NCI-H524 (cell line): ENCODE measurements at regions not wholly inside any gene's neighbourhood (a gene's known extent, or its start where the extent isn't known, plus 50 kb on each side); places are given as distances from the start of the nearest gene placed in this dataset.
"Not testable (repeated sequence)": the region's sequence is repeated elsewhere in the genome, so short reads cannot be mapped to it uniquely, and the experiment has no call there.

Source experiments
- DNase-seq, 2 experiments: peaks; one replicate each; lab custom pipeline; 2025; lab: John Stamatoyannopoulos, UW

GRCh38 chr16:85441189-85441889, 171.8 kb upstream of the GSE1 start:
- no peak for DNase-seq

DNA sequence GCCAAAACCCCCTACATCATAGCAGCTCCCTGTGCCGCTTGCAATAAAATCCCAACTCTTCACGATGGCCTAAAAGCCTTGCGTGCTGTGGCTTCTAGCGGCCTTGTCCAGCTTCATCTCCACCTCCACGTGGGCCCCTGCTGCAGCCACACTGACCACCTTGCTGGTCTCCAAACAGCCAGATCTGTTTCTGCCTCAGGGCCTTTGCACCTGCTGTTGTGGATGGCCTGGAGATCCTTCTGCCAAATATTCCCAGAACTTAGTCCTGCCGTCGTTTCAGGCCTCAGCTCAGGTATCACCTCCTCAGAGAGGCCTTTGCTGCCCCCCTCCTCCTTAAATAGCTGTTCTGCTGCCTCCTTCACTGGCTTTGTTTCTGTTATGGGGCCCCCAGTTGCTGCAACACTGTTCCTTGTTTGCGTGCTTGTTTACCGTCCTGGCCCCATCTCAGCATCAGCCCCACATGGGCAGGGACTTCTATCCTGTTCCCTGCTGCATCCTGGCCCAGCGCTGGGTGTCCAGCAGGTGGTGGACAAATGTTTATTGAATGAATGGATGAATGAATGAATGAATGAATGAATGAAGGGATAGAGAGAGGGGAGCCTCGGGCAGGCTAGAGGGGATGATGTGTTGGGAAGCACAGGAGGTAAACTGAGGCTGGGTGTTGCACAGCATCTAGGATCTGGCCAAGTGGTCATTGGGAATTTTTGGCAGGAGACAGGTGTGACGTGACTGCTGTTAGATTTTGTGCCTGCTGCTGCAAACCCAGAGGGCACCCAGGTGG, 171.0 kb upstream of the GSE1 start:
- DNase-seq = no peak

GRCh38 chr16:85443116-85443515, 170.0 kb upstream of the GSE1 start:
- DNase-seq = no peak

DNA sequence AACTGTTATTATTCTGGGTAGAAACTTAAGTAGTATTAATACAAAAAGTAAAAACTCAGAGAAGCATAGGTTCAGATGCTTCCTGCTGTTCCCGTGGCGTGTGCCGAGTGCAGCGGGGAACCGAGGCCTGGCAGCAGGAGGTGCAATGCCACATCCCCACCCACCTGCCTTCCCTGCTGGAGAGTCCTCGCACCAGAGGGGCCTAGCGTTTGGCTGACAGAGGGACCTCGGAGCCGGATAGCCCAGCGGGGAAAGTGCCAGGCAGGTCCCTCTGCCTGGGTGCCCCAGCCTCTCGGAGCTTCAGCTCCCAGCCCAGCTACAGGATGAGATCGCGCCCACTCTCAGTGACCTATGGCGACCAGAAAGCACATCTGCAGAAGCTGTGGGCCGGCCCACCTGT, 169.6 kb upstream of the GSE1 start:
- DNase-seq = no peak

DNA sequence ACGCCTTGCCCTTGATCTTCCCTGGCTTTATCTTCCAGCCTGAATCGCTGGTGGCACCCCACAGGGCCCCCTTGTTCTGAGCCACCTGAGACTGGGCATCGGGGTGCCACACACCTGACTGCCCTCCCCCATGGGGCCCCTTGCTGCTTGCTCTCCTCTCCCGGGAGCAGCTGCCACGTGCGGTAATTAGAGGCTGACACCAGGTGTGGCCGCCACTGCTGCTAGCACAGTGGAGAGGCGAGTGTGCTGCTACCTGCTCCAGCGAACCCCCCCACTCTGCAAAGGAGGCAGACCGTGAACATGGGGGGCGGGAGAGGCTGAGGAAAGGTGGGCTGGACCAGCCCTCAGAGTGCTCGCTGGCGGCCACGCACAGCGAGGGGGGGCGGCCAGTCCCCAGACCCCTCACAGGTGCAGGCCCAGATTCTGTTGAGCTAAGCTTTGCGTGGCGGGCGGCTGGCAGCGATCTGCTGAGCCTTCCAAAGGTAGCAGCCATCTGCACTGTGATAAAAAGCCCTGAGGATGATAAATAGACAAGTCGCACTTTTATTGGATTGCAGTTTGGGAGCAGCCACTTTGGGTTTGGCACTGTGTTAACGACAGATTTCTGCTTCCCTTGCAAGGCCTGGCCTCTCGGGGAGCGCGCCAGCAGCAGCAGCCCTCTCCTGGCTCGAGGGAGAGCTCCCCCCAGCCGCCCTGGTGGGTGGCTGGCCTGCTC, 167.9 kb upstream of the GSE1 start:
- peak; percentile 86 to 95 for DNase-seq

DNA sequence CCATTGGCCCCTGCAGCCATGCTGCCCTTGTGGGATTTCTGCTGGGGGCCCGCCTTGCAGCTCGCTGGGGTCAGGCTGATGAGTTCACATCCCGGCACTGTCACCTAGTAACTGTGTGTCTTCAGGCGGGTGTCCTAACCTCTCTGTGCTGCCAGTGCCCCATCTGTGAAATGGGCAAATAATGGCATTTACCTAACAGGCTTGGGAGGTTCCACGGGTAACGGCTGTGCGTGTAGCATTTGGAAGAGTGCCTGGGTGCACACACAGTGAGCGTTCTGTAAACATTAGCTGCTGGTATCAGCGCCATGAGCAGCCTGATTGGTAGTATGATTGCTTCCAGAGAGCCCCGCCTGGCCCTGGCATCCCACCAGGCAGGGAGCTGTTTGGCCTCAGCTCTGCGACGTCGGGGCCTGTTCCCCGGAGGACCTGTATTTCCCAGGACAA, 167.3 kb upstream of the GSE1 start:
- DNase-seq = no peak

GRCh38 chr16:85446951-85447692, 166.0 kb upstream of the GSE1 start:
- peak; percentile 87 to 91 for DNase-seq

DNA sequence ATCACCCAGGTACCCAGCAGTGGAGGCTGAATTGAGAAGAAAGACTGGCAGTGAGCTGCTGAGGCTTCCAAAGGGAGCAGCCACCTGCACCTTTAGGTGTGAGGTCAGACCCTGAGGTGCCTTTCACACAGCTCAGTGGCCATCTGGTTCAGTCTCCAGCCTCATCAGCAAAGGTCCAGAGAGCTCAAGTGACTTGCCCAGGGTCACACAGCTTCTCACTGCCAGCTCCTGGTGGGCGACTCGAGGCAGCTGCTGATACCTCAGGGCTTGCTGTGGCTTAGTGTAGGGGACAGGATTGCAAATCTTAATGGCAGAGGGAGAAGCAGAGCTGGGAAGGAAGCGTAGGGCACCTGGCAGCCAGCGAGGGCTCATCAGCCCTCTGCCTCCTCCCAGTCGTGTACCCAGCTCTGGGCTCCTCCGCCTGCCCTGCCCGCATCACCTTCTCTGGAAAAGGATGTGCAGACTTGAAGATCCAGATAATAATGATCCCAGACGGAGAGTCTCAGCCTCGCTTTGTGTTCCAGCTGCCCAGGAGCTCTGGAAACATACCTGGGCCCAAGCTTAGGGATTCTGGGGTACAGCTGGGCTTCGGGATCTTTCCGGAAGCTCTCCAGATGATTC, 165.3 kb upstream of the GSE1 start:
- DNase-seq = peak in 1 of 2 experiments; percentile 72

- DNase-seq = peak; percentile 94 to 97
Measured at GRCh38 chr16:85448557-85449190, 164.4 kb upstream of the GSE1 start.

GRCh38 chr16:85449191-85449884, 163.8 kb upstream of the GSE1 start:
- DNase-seq = no peak

GRCh38 chr16:85449885-85450245, 163.3 kb upstream of the GSE1 start:
- no peak for DNase-seq

- not testable (repeated sequence) for DNase-seq
Measured at GRCh38 chr16:85451142-85451541, 162.0 kb upstream of the GSE1 start.

DNA sequence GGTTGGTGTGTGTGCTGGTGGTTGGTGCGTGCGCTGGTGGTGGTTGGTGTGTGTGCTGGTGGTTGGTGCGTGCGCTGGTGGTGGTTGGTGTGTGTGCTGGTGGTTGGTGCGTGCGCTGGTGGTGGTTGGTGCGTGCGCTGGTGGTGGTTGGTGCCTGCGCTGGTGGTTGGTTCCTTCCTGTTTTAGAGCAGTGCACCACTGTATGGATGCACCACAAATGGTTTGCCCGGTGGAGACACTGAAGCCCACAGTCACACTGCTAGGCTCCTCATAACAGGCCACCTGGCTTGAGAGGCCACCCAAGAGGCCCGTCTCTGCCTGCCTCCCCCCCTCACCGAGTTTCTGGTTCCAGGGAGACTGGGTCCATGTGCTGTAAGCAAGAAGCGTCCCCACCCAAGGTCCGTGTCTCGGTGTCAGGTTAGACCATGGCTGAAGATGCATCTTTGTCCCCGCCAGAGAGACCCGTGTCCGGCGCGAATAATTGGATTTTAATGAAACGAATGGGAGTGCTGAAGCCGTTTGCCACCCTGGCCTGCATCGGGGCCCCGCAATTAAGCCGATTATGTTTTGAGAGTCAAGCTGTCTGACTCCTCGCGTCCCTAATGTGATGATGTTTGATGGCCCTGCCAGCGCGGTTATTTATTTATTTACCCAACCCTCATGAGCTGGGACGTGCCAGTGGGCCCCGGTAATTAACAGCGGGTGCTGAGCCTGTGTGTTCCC, 161.3 kb upstream of the GSE1 start:
- DNase-seq = peak; percentile 98

- no peak for DNase-seq
Measured at GRCh38 chr16:85452364-85453193, 160.5 kb upstream of the GSE1 start.

DNA sequence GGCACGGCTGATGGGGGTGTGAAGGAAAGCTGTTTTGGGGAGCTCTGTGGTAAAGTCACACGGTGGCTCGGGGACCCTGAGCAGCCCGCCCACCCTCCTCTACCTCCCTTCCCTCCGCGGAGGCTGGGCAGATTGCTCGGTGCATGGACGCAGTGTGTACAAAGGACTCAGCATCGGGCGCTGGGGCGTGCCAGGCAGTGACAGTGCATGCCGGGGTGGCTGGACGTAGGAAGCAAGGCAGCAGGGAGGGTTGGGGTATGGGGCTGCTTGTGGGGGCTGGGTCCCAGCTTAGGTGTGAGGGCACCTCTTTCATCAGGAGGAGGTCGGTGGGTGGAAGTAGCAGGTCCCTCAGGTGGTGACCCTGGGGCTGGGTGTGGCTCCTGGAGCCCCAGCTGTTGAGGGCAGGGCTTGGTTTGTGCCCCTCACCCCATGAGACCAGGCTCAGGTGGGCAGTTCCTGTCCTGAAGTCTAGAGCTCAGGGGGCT, 159.9 kb upstream of the GSE1 start:
- no peak for DNase-seq

DNA sequence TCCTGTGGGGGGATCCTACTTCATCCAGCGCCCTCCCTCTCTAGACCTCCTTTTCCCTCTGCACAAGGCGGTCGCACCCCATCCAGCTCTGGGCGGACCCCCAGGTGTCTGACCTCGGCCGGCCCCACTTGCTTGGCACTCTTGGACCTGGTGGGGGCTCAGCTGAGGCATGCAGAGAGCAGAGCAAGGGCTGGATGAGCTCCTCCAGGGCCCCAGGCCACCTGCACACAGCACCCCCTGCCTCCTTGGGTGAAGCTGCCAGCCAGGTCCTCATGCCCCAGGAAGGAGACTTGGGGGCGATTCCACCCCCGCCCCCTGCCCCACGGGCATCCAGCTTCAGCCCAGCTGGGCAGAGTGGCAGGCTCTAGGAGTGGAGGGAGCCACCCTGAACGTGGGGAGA, 159.4 kb upstream of the GSE1 start:
- no peak for DNase-seq

GRCh38 chr16:85454171-85454872, 158.8 kb upstream of the GSE1 start:
- no peak for DNase-seq

GRCh38 chr16:85455534-85455933, 157.6 kb upstream of the GSE1 start:
- no peak for DNase-seq
